ENCODE measurements at regions not wholly inside any gene's neighbourhood (a gene's known extent, or its start where the extent isn't known, plus 50 kb on each side); places are given as distances from the start of the nearest gene placed in this dataset.

DNA sequence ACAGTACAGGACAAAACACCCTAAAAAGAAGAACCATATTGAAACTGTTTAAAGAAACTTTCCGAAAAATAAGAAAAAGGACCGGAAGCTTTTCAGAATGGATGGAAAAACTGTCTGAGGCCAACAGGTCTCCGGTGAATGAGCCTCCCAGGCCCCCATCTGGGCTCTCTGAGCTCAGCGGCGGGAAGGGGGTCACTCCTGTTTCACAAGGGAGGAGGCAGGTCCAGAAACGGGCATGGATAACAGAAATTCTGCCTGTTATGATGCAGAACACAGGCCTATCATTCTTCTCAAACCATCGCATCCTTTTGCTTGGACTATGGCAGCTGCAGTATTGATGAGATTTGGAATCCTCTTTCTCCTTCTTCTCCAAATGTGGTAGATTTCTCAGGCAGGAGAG is 58.9 kb upstream of the SHH start:
- TF ChIP-seq YY1 (IDR thresholded peaks at IDR 0.05; ENCODE audit: insufficient read depth, insufficient read length) (no peak), ZNF274 (IDR thresholded peaks at IDR 0.05; ENCODE audit: low read depth, low read length) (no peak), SUZ12 (IDR thresholded peaks at IDR 0.05; ENCODE audit: extremely low read depth, insufficient read depth, insufficient read length) (no peak)
- Histone ChIP-seq H3K9me3 (ENCODE audit: insufficient read depth, low read length) (no peaks in the 10 kb centered on the region), H3K27me3 (ENCODE audit: insufficient read depth, insufficient read length) (no peaks in the 10 kb centered on the region), H3K4me3 (ENCODE audit: insufficient read length, low read depth) (no peak overlapping the region), H3K9ac (ENCODE audit: insufficient read length, low read depth) (no peak overlapping the region), H3K36me3 (ENCODE audit: insufficient read depth, insufficient read length, low read length) (no peaks in the 10 kb centered on the region), H3K4me1 (ENCODE audit: insufficient read depth, insufficient read length) (no peaks in the 10 kb centered on the region)
- DNase-seq (ENCODE audit: low read depth, low spot score), result no peak

DNA sequence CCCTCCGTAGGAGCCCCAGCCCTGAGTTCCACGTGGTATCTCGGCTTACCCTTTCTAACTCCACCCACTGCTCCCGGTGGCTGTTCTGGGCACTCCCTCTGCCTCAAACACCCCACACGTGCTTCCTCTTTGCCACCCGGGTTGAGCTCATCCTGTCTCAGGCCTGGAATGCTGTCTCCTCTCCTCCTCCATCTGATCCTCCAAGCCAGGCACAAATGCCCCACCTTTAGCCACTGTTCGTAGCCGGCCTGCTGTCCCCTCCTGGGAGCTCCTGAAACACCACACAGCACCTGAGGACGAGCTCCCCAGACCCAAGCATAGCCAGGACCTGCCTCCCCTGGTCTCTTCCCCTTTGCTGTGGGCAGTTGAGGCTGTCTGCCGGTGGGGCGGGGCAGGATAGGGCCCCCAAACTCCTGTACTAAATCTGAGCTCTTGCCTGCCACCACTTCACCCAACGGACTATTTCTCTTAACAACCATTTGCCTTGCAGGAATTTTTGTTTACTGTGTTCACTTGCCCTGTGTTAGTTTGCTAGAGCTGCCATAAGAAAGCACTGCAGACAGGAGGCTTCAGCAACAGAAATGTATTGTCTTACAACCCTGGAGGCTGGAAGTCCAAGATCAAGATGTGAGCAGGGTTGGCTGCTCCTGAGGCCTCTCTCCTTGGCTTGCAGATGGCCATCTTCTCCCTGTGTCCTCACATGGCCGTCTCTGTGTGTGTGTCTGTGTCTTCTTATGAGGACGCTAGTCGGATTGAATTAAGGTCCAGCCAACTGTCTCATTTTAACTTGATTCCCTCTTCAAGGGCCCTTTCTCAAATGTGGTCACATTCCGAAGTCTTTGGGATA is 58.3 kb upstream of the SHH start:
- no peak overlapping the region for H3K4me3 ChIP-seq (ENCODE audit: insufficient read length, low read depth)
- H3K4me1 ChIP-seq (ENCODE audit: insufficient read depth, insufficient read length), result no peaks in the 10 kb centered on the region
- H3K9ac ChIP-seq (ENCODE audit: insufficient read length, low read depth), result no peak overlapping the region
- TF ChIP-seq SUZ12 (IDR thresholded peaks at IDR 0.05; ENCODE audit: extremely low read depth, insufficient read depth, insufficient read length) (no peak), ZNF274 (IDR thresholded peaks at IDR 0.05; ENCODE audit: low read depth, low read length) (no peak), YY1 (IDR thresholded peaks at IDR 0.05; ENCODE audit: insufficient read depth, insufficient read length) (no peak)
- H3K36me3 ChIP-seq (ENCODE audit: insufficient read depth, insufficient read length, low read length), result no peaks in the 10 kb centered on the region
- no peaks in the 10 kb centered on the region for H3K27me3 ChIP-seq (ENCODE audit: insufficient read depth, insufficient read length)
- no peak for DNase-seq (ENCODE audit: low read depth, low spot score)
- no peaks in the 10 kb centered on the region for H3K9me3 ChIP-seq (ENCODE audit: insufficient read depth, low read length)

DNA sequence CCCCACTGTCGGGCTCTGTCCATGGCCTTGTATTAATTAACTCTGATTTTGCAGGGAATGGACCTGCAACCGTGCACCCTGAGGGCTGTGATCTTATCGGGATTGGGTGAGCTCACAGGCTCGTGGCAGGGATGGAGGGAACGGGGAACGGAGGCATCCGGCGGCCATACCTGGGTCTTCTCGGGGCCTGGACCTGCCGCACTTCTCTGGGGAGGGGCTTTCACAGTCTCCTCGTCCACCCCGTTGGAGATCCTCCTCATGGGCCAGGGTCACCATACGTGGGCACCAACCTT is 57.5 kb upstream of the SHH start:
- TF ChIP-seq ZNF274 (IDR thresholded peaks at IDR 0.05; ENCODE audit: low read depth, low read length), result no peak
- TF ChIP-seq YY1 (IDR thresholded peaks at IDR 0.05; ENCODE audit: insufficient read depth, insufficient read length), result no peak
- TF ChIP-seq SUZ12 (IDR thresholded peaks at IDR 0.05; ENCODE audit: extremely low read depth, insufficient read depth, insufficient read length), result no peak
- Histone ChIP-seq H3K4me3 (ENCODE audit: insufficient read length, low read depth) (no peak overlapping the region), H3K36me3 (ENCODE audit: insufficient read depth, insufficient read length, low read length) (no peaks in the 10 kb centered on the region), H3K27me3 (ENCODE audit: insufficient read depth, insufficient read length) (no peaks in the 10 kb centered on the region), H3K9ac (ENCODE audit: insufficient read length, low read depth) (no peak overlapping the region), H3K9me3 (ENCODE audit: insufficient read depth, low read length) (no peaks in the 10 kb centered on the region), H3K4me1 (ENCODE audit: insufficient read depth, insufficient read length) (no peaks in the 10 kb centered on the region)
- no peak for DNase-seq (ENCODE audit: low read depth, low spot score)

DNA sequence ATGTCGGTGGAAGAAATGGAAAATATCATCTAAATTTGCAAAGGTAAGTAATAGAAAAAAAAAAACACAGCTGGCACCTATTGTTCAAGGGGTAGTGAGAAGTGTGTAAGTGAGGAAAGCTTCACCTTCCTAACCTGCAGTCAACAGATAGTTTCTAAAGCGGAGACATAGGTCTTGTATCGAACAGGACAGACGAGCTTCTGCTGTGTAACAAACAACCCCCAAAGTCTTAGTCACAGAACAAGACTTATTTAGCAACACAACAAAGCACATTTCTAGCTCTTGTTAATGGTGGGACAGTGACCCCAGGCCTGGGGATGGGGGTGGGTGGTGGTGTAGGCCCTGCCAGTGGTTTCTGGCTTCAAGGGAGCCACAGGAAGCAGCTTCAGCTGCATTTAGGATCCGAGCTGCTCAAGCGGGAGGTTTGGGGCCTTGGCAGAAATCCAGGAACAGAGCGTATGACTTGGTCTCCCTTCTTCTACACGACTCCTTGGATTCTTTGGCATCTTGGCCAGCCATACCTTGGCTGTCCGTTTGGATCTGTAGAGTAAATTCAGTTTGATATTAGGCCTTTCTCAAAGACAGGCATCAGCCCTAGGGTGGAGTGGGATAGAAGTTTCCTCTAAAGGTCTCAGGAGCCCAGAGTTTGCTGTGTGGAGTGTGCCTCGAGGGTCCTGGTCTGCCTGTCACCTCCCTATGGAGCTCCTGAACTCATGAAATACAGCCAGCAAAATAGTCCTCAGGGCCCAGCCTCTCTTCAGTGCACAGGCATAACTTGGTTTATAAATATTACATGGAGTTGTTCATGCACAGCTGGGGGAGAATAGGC is 56.9 kb upstream of the SHH start:
- Histone ChIP-seq H3K4me1 (ENCODE audit: insufficient read depth, insufficient read length) (no peaks in the 10 kb centered on the region), H3K36me3 (ENCODE audit: insufficient read depth, insufficient read length, low read length) (no peaks in the 10 kb centered on the region), H3K9me3 (ENCODE audit: insufficient read depth, low read length) (no peaks in the 10 kb centered on the region), H3K4me3 (ENCODE audit: insufficient read length, low read depth) (no peak overlapping the region), H3K27me3 (ENCODE audit: insufficient read depth, insufficient read length) (no peaks in the 10 kb centered on the region), H3K9ac (ENCODE audit: insufficient read length, low read depth) (no peak overlapping the region)
- no peak for DNase-seq (ENCODE audit: low read depth, low spot score)
- TF ChIP-seq YY1 (IDR thresholded peaks at IDR 0.05; ENCODE audit: insufficient read depth, insufficient read length), result no peak
- TF ChIP-seq ZNF274 (IDR thresholded peaks at IDR 0.05; ENCODE audit: low read depth, low read length), result no peak
- no peak for TF ChIP-seq SUZ12 (IDR thresholded peaks at IDR 0.05; ENCODE audit: extremely low read depth, insufficient read depth, insufficient read length)

GRCh38 chr7:155867734-155868400 is 55.6 kb upstream of the SHH start:
- TF ChIP-seq ZNF274 (IDR thresholded peaks at IDR 0.05; ENCODE audit: low read depth, low read length), result no peak
- TF ChIP-seq YY1 (IDR thresholded peaks at IDR 0.05; ENCODE audit: insufficient read depth, insufficient read length), result no peak
- no peak for TF ChIP-seq SUZ12 (IDR thresholded peaks at IDR 0.05; ENCODE audit: extremely low read depth, insufficient read depth, insufficient read length)
- H3K4me3 ChIP-seq (ENCODE audit: insufficient read length, low read depth), result no peak overlapping the region
- no peaks in the 10 kb centered on the region for H3K9me3 ChIP-seq (ENCODE audit: insufficient read depth, low read length)
- no peak overlapping the region for H3K9ac ChIP-seq (ENCODE audit: insufficient read length, low read depth)
- H3K4me1 ChIP-seq (ENCODE audit: insufficient read depth, insufficient read length), result no peaks in the 10 kb centered on the region
- DNase-seq (ENCODE audit: low read depth, low spot score), result no peak
- H3K27me3 ChIP-seq (ENCODE audit: insufficient read depth, insufficient read length), result no peaks in the 10 kb centered on the region
- H3K36me3 ChIP-seq (ENCODE audit: insufficient read depth, insufficient read length, low read length), result no peaks in the 10 kb centered on the region

DNA sequence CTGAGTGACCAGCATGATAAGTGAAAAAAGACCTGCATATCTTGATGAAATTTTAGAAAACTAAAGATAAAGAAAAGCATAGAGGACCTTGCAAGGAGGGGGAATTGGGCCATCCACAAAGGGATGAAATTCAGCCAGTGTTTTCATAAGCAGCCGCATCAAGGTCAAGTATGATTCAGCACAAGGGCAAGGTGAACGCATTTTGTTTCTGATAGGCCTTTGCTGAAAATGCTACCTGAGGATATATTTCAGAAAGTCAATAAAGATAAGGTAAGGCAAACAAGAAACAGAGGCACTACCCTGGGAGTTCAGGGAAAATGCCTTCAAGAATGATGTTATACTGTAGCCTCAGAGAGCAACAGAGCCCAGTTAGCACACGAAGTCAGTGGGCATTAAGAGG is 55.0 kb upstream of the SHH start:
- TF ChIP-seq ZNF274 (IDR thresholded peaks at IDR 0.05; ENCODE audit: low read depth, low read length), result no peak
- no peak for TF ChIP-seq YY1 (IDR thresholded peaks at IDR 0.05; ENCODE audit: insufficient read depth, insufficient read length)
- TF ChIP-seq SUZ12 (IDR thresholded peaks at IDR 0.05; ENCODE audit: extremely low read depth, insufficient read depth, insufficient read length), result no peak
- DNase-seq (ENCODE audit: low read depth, low spot score), result no peak
- no peaks in the 10 kb centered on the region for H3K27me3 ChIP-seq (ENCODE audit: insufficient read depth, insufficient read length)

More for the DNA sequence above, 55.0 kb upstream of the SHH start:
- H3K9ac ChIP-seq (ENCODE audit: insufficient read length, low read depth), result no peak overlapping the region
- H3K4me1 ChIP-seq (ENCODE audit: insufficient read depth, insufficient read length), result no peaks in the 10 kb centered on the region
- no peaks in the 10 kb centered on the region for H3K36me3 ChIP-seq (ENCODE audit: insufficient read depth, insufficient read length, low read length)
- no peaks in the 10 kb centered on the region for H3K9me3 ChIP-seq (ENCODE audit: insufficient read depth, low read length)
- H3K4me3 ChIP-seq (ENCODE audit: insufficient read length, low read depth), result no peak overlapping the region
